ENCODE measurements at regions not wholly inside any gene's neighbourhood (a gene's known extent, or its start where the extent isn't known, plus 50 kb on each side); places are given as distances from the start of the nearest gene placed in this dataset.

DNA sequence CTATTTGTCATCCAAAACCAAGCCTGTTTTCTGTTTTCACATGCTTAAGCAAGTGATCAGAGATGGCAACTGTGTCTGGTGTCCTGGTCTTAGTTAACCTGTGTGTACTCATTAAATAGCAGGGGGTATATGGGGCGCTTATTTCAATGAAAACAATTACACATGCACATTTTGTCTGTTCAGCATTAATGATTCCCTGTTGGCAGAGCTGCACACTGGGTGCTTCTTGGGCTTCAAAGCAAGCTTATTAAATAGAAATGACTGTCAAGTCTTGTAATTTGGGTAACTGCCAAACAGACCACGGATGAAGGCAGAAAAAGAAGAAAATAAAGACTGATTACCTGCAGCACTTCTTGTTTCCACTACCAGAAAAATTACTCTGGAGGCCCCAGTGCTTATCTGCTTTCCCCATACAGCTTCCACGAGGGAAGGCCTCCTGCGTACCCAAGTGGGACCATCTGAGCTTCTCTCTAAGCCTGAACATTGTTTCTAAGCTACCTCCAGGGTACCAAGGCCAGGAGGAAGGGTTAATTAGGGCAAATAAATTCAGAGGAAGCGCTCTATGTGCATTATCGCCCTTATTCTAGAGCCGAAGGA, 107.2 kb upstream of the TBL1X start:
- TF ChIP-seq, protein P1, sequence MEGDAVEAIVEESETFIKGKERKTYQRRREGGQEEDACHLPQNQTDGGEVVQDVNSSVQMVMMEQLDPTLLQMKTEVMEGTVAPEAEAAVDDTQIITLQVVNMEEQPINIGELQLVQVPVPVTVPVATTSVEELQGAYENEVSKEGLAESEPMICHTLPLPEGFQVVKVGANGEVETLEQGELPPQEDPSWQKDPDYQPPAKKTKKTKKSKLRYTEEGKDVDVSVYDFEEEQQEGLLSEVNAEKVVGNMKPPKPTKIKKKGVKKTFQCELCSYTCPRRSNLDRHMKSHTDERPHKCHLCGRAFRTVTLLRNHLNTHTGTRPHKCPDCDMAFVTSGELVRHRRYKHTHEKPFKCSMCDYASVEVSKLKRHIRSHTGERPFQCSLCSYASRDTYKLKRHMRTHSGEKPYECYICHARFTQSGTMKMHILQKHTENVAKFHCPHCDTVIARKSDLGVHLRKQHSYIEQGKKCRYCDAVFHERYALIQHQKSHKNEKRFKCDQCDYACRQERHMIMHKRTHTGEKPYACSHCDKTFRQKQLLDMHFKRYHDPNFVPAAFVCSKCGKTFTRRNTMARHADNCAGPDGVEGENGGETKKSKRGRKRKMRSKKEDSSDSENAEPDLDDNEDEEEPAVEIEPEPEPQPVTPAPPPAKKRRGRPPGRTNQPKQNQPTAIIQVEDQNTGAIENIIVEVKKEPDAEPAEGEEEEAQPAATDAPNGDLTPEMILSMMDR (IDR thresholded peaks at IDR 0.05), result no peak
- no peak for TF ChIP-seq EZH2phosphoT487 (IDR thresholded peaks at IDR 0.05)

All from neural progenitor cell (in vitro differentiated cells).